Osteocyte (in vitro differentiated cells): ENCODE measurements at regions not wholly inside any gene's neighbourhood (a gene's known extent, or its start where the extent isn't known, plus 50 kb on each side); places are given as distances from the start of the nearest gene placed in this dataset.

Source experiments
- DNase-seq: peaks from one replicate; pipeline ENCODE4 v3.0.0; 2021; ENCODE audit warnings: mixed read lengths; ENCODE audit not compliant: unreplicated experiment; ENCODE audit errors: extremely low spot score
- H3K27ac Mint-ChIP-seq: one replicate; pipeline ENCODE4 v1.8.0; 2021; ENCODE audit warnings: mild to moderate bottlenecking, mixed read lengths; ENCODE audit not compliant: unreplicated experiment
- H3K27me3 Mint-ChIP-seq: one replicate; pipeline ENCODE4 v1.8.0; 2021; ENCODE audit warnings: mixed read lengths; ENCODE audit not compliant: unreplicated experiment
- H3K36me3 Mint-ChIP-seq: one replicate; pipeline ENCODE4 v1.8.0; 2021; ENCODE audit warnings: mixed read lengths; ENCODE audit not compliant: unreplicated experiment
- H3K4me1 Mint-ChIP-seq: one replicate; pipeline ENCODE4 v1.8.0; 2021; ENCODE audit warnings: mixed read lengths; ENCODE audit not compliant: unreplicated experiment
- H3K4me3 Mint-ChIP-seq: one replicate; pipeline ENCODE4 v1.8.0; 2021; ENCODE audit warnings: mild to moderate bottlenecking, moderate library complexity, mixed read lengths; ENCODE audit not compliant: unreplicated experiment
- H3K9me3 Mint-ChIP-seq: one replicate; pipeline ENCODE4 v1.8.0; 2021; ENCODE audit warnings: mixed read lengths; ENCODE audit not compliant: unreplicated experiment
- TF ChIP-seq, protein P1 (sequence below): fragments of 200-600 bp; sonication (generic); IDR thresholded peaks from 2 replicates; pipeline ENCODE4 v1.5.0; 2021; ENCODE audit warnings: antibody characterized with exemption, mild to moderate bottlenecking, moderate library complexity

DNA sequence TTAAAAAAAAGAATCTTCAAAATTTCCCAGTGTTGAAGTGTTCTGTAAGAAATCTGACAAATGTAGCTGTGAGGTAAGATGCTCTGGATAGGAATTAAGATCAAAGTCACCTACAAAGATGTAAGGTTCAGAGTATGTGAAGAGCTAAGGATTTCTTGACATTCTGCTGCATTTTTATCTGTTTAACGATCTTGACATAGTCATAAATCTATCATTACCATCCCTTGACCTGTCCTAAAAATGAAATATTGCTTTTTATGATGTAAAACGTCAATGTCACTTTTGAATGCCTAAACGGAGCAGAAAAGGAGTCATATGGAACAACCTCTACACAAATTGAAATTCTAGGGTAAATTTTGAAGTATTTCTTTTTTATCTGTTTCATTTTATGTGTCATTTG lies 939.3 kb downstream of the CDH18 start:
- TF ChIP-seq, protein P1, sequence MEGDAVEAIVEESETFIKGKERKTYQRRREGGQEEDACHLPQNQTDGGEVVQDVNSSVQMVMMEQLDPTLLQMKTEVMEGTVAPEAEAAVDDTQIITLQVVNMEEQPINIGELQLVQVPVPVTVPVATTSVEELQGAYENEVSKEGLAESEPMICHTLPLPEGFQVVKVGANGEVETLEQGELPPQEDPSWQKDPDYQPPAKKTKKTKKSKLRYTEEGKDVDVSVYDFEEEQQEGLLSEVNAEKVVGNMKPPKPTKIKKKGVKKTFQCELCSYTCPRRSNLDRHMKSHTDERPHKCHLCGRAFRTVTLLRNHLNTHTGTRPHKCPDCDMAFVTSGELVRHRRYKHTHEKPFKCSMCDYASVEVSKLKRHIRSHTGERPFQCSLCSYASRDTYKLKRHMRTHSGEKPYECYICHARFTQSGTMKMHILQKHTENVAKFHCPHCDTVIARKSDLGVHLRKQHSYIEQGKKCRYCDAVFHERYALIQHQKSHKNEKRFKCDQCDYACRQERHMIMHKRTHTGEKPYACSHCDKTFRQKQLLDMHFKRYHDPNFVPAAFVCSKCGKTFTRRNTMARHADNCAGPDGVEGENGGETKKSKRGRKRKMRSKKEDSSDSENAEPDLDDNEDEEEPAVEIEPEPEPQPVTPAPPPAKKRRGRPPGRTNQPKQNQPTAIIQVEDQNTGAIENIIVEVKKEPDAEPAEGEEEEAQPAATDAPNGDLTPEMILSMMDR, result no peak
- peaks cover 5% of the 10 kb centered on the region for H3K9me3 Mint-ChIP-seq
- H3K27ac Mint-ChIP-seq, result no peak overlapping the region
- H3K36me3 Mint-ChIP-seq, result no peaks in the 10 kb centered on the region
- no peak for DNase-seq
- no peaks in the 10 kb centered on the region for H3K27me3 Mint-ChIP-seq
- no peak overlapping the region for H3K4me3 Mint-ChIP-seq
- no peaks in the 10 kb centered on the region for H3K4me1 Mint-ChIP-seq

DNA sequence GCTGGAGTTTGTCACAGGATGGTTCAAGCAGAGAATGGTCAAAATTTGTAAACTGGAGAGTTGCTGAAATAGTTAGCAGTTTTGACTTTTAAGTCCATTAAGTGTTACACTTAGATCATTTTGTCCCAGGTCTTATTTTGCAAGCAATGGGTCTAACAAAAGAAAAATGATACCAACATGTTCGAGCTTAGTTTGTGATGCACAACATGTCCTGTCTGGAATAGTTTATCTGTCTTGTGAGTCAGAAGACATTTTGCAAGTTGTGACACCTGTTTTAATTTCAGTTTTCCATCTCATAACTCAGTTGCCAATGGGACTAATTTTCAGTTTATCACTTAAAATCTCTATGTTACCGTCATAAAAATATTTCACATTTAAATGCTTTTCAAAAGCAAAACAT lies 929.8 kb downstream of the CDH18 start:
- peaks cover 13% of the 10 kb centered on the region for H3K9me3 Mint-ChIP-seq
- no peaks in the 10 kb centered on the region for H3K4me1 Mint-ChIP-seq
- no peak overlapping the region for H3K27ac Mint-ChIP-seq
- no peak overlapping the region for H3K4me3 Mint-ChIP-seq
- TF ChIP-seq, protein P1, result no peak
- no peak for DNase-seq
- H3K27me3 Mint-ChIP-seq, result no peaks in the 10 kb centered on the region
- no peaks in the 10 kb centered on the region for H3K36me3 Mint-ChIP-seq

DNA sequence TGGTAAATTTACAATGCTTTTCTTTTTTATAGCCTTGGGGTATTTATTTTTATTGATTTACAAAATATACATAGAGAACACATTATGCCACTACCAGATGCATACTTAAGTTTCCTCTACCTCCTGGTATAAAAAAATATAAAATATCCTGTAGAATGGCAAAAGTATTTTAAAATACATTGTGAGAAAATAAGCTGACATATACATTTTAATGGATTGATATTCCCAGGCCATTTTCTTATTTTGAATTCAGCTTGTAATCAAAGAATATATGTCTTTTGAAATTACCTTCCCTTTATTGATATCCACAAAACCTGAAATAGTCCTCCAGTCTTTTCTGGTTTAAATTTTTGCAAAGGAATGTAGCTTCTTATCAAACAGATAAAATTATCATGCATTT lies 923.9 kb downstream of the CDH18 start:
- Mint-ChIP-seq H3K9me3 (no peaks in the 10 kb centered on the region), H3K27me3 (no peaks in the 10 kb centered on the region), H3K27ac (no peak overlapping the region), H3K4me3 (no peak overlapping the region), H3K36me3 (no peaks in the 10 kb centered on the region), H3K4me1 (no peaks in the 10 kb centered on the region)
- TF ChIP-seq, protein P1, result no peak
- DNase-seq, result no peak

DNA sequence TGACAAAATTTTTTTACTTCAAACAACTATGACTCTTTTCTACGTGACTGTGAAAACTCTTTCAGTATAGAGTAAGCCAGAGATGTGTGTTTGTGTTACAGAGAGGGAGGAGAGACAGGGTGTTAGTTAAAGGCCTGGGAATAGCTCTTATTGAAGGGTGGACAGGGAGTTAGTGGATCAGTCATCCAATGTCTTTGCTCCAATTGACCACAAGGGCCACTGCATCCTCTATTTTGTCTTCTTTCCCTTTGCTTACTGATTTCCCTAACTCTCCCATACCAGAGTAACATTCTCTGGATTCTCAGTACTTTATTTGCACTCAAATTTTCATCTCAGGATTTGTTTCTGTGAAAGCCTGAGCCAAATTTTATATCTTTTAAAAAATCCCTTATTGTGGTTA lies 920.3 kb downstream of the CDH18 start:
- H3K27me3 Mint-ChIP-seq, result no peaks in the 10 kb centered on the region
- H3K36me3 Mint-ChIP-seq, result no peaks in the 10 kb centered on the region
- no peak for DNase-seq
- no peaks in the 10 kb centered on the region for H3K9me3 Mint-ChIP-seq
- no peak overlapping the region for H3K27ac Mint-ChIP-seq
- TF ChIP-seq, protein P1, result no peak
- no peak overlapping the region for H3K4me3 Mint-ChIP-seq
- H3K4me1 Mint-ChIP-seq, result no peaks in the 10 kb centered on the region

DNA sequence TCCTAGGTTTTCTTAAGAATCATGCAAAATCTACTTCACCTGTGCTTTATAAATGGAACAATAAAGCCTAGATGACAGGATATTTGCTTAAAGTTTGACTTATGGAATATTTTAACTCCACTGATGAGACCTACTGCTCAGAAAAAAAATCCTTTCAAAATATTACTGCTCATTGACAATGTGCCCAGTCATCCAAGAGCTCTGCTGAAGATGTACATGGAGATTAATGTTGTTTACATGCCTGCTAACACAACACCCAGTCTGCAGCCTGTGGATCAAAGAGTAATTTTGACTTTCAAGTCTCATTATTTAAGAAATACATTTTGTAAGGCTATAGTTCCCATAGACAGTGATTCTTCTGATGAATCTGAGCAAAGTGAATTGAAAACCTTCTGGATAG lies 889.6 kb downstream of the CDH18 start:
- no peaks in the 10 kb centered on the region for H3K36me3 Mint-ChIP-seq
- no peak for DNase-seq
- TF ChIP-seq, protein P1, result no peak
- no peak overlapping the region for H3K27ac Mint-ChIP-seq
- H3K4me3 Mint-ChIP-seq, result no peak overlapping the region
- no peaks in the 10 kb centered on the region for H3K27me3 Mint-ChIP-seq
- H3K9me3 Mint-ChIP-seq, result peaks cover 13% of the 10 kb centered on the region
- H3K4me1 Mint-ChIP-seq, result no peaks in the 10 kb centered on the region
